Activated T-helper 1 cell treated with anti-CD3 and anti-CD28 coated beads, Interleukin-2, amount 50 U/mL, for 16 hours (primary cell): ENCODE measurements at regions not wholly inside any gene's neighbourhood (a gene's known extent, or its start where the extent isn't known, plus 50 kb on each side); places are given as distances from the start of the nearest gene placed in this dataset.

Experiments used
- DNase-seq, 2 donors: peaks; one replicate each; pipeline ENCODE4 v3.0.0-alpha.2; 2020; ENCODE audit warnings: low read depth in 1 of 2, low spot score in 1 of 2

GRCh38 chr15:69652751-69653305 lies 200.2 kb downstream of the RPLP1 start:
- DNase-seq, result no peak

DNA sequence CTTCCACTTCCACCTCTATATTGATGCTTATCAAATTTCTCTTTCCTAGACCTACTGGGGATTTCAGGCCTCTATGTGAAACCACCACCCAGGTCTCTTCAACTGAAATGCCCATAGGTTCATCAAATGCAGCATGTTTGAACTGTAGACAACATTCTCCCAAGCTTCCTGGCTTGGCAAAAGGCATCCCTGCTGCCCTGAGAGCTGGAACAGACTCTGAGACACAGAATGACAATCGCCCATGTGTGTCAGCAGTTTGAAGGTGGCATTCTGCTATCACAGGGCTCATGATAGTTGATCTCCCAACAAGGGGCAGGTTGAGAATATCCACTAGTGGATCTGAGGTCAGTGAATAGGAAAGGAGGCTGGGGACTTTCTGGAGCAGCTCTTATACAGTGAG lies 200.7 kb downstream of the RPLP1 start:
- no peak for DNase-seq

GRCh38 chr15:69653846-69654245 lies 201.2 kb downstream of the RPLP1 start:
- no peak for DNase-seq

- no peak for DNase-seq
Measured at GRCh38 chr15:69656271-69657030, 203.8 kb downstream of the RPLP1 start.

DNA sequence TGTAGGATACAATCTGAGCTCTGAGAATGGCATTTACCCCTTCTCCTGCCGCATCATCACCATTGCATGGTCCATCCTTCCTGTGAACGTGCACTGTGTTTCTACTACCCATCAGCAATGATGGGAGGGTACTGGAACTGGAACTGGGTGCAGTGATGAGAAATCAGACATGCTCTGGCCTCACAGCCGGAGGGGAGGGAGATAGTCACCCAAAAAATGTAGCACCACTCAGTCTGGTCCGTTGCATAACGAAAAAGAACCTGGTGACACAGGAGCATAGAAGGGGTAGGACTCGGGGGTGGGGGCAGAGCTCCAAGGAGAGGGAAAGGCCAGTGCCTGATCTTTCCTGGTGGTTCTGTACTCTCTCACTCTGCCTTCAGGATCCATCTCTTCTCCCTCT lies 205.0 kb downstream of the RPLP1 start:
- DNase-seq, result no peak

DNA sequence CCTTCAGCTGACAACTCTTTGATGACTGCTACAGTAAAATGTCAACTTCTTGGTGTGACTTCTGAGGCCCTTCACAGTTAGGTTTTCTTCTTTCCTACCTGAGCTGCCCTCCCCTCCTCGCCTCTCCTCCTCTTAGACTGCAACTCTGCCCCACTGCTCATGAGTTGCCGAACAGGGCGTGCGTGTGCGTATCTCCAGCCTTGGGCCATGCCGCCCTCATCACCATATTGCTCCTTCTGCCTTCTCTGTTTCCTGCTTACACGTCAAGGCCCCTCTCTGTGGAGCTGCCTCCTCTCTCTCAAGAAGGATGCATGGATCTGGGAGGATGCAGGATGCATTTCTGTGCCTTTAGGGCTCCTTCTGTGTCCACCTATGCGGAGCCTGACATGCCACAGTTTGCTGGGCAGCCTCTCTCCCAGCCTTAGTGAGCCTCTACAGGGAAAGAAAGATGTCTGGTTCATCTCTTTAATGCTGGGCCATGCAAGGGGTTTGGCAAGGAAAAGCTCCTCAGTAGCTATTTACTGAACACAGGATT lies 205.9 kb downstream of the RPLP1 start:
- DNase-seq, result no peak

GRCh38 chr15:69659454-69660050 lies 206.9 kb downstream of the RPLP1 start:
- DNase-seq, result no peak

GRCh38 chr15:69660114-69660513 lies 207.5 kb downstream of the RPLP1 start:
- DNase-seq, result no peak

DNA sequence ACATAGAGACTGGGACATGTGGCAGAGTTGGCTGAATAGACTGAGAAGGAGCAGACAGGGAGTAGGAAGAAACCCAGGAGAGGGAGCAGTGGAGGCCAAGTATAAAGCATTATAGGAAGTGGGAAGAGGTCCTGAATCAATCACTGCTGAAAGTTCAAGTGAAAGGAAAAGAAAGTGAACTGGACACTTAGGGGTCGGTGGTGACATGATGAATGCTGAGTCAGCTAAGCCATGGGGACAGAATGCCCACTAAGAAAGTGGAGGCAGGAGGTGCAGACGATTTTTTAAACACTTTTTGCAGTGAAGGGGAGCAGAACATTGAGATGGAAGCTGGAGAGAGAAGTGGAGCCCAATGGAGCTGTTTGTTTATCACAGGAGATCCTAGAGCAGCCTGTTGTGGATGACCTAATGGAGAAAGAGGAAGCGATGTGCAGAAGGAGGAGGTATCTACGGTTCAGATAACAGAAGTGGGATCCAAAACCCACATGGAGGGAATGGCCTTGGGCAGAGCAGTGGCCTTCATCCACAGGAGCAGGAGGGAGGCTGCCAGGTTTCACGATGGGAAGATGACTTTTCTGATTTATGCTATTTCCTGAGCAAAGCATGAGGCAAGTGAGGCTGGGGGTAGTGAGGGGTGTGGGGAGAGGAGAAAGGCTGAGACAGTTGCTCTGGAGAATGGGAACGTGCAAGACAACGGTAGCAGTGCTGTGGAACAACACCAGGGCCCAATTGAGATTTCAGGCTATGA lies 208.2 kb downstream of the RPLP1 start:
- no peak for DNase-seq

- DNase-seq, result no peak
Measured at GRCh38 chr15:69661446-69661845, 208.8 kb downstream of the RPLP1 start.

DNA sequence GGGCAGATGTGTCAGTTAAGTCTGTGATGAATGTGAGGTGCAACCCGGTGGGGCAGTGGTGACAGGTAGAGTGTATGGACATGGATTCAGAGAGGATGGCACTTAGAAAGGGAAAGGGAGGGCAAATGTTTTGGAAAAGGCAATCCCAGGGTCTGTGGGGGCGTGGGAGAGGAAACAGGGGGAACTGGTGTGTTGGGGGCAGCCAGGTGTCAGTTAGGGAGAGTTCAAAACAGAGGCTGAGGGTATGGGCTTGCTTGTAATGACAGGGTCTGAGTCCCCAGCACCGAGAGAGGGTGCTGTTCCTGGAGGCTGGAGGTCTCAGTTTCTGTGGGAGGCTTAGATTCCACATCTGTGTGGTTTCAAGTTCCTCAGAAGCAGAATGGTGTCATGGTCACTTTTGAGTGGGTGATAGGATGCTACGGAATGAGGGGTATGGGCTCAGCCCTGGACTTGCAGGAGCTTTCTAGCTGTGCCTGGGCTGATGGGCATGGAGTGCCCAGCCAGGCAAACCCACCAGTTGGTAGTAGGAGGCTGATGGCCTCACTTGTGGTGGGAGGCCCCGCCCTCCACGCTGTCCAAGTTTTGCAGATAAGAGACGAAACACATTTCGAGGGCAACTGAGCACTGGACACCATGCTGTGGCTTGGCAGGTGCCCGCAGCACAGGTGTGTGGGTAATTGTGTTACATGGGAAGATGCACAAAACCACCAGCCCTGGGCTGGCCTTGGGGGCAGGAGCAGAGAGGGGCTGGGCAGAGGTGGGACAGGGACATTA lies 209.4 kb downstream of the RPLP1 start:
- no peak for DNase-seq

GRCh38 chr15:69662645-69663000 lies 210.0 kb downstream of the RPLP1 start:
- DNase-seq, result no peak

GRCh38 chr15:69663441-69663840 lies 210.8 kb downstream of the RPLP1 start:
- DNase-seq, result no peak

GRCh38 chr15:69663982-69664381 lies 211.4 kb downstream of the RPLP1 start:
- DNase-seq, result no peak

DNA sequence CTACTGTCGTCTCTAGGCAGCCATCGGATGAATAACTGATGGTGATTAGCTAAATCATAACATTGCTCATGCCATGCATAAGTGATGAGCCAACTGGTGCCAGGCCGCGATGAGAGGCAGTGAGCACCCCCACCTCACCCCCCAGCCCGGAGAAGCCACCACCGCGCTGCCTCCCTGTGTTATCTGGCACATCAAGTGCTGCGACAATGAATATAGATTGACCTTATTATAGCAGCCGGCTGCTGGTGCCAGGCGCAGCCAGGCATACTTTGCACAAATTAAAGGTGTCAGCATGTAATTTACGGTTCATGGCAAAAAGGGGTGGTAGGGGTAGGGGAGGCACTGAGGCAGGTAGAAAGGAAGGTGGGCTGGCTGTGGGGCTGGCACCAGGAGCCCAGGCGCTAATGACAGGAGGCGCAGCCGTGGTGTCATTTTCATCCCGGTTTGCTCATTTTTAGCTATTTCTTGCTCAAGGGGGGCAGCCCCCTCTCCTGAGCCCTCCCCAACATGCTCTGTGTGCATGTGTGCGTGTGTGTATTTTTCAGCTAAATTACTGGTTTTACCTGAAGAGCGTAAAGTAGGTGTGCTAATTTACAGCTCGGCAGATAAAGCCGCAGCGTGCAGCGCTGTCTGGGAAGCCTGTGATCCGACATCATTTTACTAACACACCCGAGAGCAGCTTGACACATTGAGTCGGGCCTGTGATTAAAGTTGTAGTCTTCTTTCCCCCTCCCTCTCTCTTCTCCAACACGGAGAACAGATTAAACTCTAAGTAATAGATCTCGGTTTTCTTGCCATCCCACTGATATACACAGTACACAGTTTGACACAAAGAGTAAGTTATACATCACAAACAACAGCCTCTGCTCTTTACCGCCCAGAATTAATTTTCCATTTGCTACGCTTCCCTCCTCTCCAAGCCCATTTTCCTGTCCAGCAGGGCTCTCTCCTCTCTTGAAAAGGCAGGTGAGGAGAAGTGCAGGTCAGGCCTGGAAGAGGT lies 212.3 kb downstream of the RPLP1 start:
- DNase-seq, result no peak

- no peak for DNase-seq
Measured at GRCh38 chr15:69665641-69666111, 213.1 kb downstream of the RPLP1 start.

DNA sequence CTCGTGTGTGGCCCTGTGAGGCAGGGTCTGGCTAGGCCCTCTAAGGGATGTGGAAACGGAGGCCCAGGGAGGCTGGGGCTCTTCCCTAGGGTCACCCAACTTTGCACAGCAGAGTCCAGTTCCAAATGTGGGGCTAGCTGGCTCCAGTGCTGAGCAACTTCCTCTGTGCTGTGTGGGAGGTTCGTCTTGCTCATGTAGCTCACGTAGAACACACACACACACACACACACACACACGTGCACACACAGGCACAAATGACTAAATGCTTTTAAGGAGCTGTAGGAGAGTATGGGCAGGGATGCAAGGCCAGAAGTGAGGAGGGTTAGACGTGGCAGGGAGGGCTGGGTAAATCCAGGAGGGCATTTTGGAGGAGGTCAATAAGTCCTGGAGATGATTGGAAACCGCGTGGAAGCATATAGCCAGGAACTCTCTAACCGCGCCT lies 213.8 kb downstream of the RPLP1 start:
- no peak for DNase-seq

GRCh38 chr15:69666921-69667811 lies 214.5 kb downstream of the RPLP1 start:
- no peak for DNase-seq
